CD4-positive, alpha-beta T cell (primary cell): ENCODE measurements at regions not wholly inside any gene's neighbourhood (a gene's known extent, or its start where the extent isn't known, plus 50 kb on each side); places are given as distances from the start of the nearest gene placed in this dataset.

Experiments
- ATAC-seq: fragments of 200-7000 bp; cut with Tn5 transposase; one replicate; pipeline ENCODE4 v1.10.0; 2022; ENCODE audit warnings: mild to moderate bottlenecking; ENCODE audit not compliant: poor library complexity
- CTCF ChIA-PET: fragments of 350-600 bp; sonication (Branson Sonifier 250); formaldehyde crosslinking; loops from one replicate; lab custom pipeline; 2021; ENCODE audit warnings: antibody characterized with exemption, inconsistent platforms; lab: Charles Lee
- POLR2A ChIA-PET: fragments of 350-600 bp; sonication (Branson Sonifier 250); formaldehyde crosslinking; loops from one replicate; lab custom pipeline; 2021; ENCODE audit warnings: antibody characterized with exemption, inconsistent platforms; lab: Charles Lee
- DNase-seq, 14 experiments: peaks; one replicate each; pipeline ENCODE4 v3.0.0-alpha.2; 2013 to 2020; ENCODE audit warnings: mixed read lengths in 2 of 14
- H3K27ac ChIP-seq, 2 donors: one replicate each; pipeline versions ENCODE4 v1.5.1 to v1.7.0; 2013; ENCODE audit warnings: low read length in 2 of 2, low read depth in 1 of 2, mild to moderate bottlenecking in 1 of 2
- H3K27me3 ChIP-seq, 2 experiments: 1 replicate in 1 of 2; 2 replicates in 1 of 2; pipeline versions ENCODE4 v1.6.1 to v1.7.0; 2013; ENCODE audit warnings: low read length in 2 of 2, control low read depth in 1 of 2, mild to moderate bottlenecking in 1 of 2, moderate library complexity in 1 of 2; ENCODE audit not compliant: insufficient read depth in 2 of 2, control insufficient read depth in 1 of 2
- H3K36me3 ChIP-seq: one replicate; pipeline ENCODE4 v1.6.1; 2013; ENCODE audit warnings: low read length, control low read depth; ENCODE audit not compliant: insufficient read depth
- H3K4me1 ChIP-seq: one replicate; pipeline ENCODE4 v1.6.1; 2013; ENCODE audit warnings: low read length, control low read depth; ENCODE audit not compliant: insufficient read depth
- H3K4me3 ChIP-seq: one replicate; pipeline ENCODE4 v1.5.1; 2013; ENCODE audit warnings: mild to moderate bottlenecking, low read length, moderate library complexity
- H3K9me3 ChIP-seq, 2 experiments: 1 replicate in 1 of 2; 2 replicates in 1 of 2; pipeline versions ENCODE4 v1.6.1 to v1.7.0; 2013; ENCODE audit warnings: low read length in 2 of 2, mild to moderate bottlenecking in 2 of 2, control low read depth in 1 of 2, moderate library complexity in 1 of 2; ENCODE audit not compliant: control insufficient read depth in 1 of 2, insufficient read depth in 1 of 2
- H3K27ac Mint-ChIP-seq: one replicate; pipeline ENCODE4 v1.8.0; 2020; ENCODE audit warnings: mixed read lengths
- H3K27me3 Mint-ChIP-seq: one replicate; pipeline ENCODE4 v1.8.0; 2021; ENCODE audit warnings: mixed read lengths
- H3K36me3 Mint-ChIP-seq: one replicate; pipeline ENCODE4 v1.8.0; 2021; ENCODE audit warnings: low read depth, mixed read lengths
- H3K4me1 Mint-ChIP-seq: one replicate; pipeline ENCODE4 v1.8.0; 2021; ENCODE audit warnings: low read depth, mixed read lengths
- H3K4me3 Mint-ChIP-seq: one replicate; pipeline ENCODE4 v1.8.0; 2020; ENCODE audit warnings: mild to moderate bottlenecking, mixed read lengths
- H3K9me3 Mint-ChIP-seq: one replicate; pipeline ENCODE4 v1.8.0; 2020; ENCODE audit warnings: mixed read lengths
- intact Hi-C, 2 experiments: fragments of 100-400 bp; cut with DNase I in 1 of 2; cut with micrococcal nuclease in 1 of 2; formaldehyde crosslinking; loops; one replicate each; pipeline versions ENCODE4 v1.15.1 to v1.9.0; 2023 to 2025; cut with DNase I, micrococcal nuclease
- TF ChIP-seq, protein P1 (sequence below): fragments of 200-600 bp; IDR thresholded peaks from one replicate; pipeline ENCODE4 v1.8.0; 2022; ENCODE audit warnings: antibody characterized with exemption, mild to moderate bottlenecking

- CTCF ChIA-PET, result no interaction called here
- TF ChIP-seq, protein P1, sequence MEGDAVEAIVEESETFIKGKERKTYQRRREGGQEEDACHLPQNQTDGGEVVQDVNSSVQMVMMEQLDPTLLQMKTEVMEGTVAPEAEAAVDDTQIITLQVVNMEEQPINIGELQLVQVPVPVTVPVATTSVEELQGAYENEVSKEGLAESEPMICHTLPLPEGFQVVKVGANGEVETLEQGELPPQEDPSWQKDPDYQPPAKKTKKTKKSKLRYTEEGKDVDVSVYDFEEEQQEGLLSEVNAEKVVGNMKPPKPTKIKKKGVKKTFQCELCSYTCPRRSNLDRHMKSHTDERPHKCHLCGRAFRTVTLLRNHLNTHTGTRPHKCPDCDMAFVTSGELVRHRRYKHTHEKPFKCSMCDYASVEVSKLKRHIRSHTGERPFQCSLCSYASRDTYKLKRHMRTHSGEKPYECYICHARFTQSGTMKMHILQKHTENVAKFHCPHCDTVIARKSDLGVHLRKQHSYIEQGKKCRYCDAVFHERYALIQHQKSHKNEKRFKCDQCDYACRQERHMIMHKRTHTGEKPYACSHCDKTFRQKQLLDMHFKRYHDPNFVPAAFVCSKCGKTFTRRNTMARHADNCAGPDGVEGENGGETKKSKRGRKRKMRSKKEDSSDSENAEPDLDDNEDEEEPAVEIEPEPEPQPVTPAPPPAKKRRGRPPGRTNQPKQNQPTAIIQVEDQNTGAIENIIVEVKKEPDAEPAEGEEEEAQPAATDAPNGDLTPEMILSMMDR, result no peak
These were observed 272.4 kb downstream of the SKAP2 start for GRCh38 chr7:26592011-26592410.

GRCh38 chr7:26593393-26593792 lies 271.0 kb downstream of the SKAP2 start:
- Mint-ChIP-seq H3K27me3 (peaks cover 6% of the 10 kb centered on the region), H3K9me3 (no peaks in the 10 kb centered on the region), H3K4me3 (no peak overlapping the region), H3K36me3 (no peaks in the 10 kb centered on the region), H3K4me1 (no peaks in the 10 kb centered on the region), H3K27ac (no peak overlapping the region)
- no peaks in the 10 kb centered on the region for H3K36me3 ChIP-seq
- no peak overlapping the region for H3K27ac ChIP-seq
- no peaks in the 10 kb centered on the region for H3K9me3 ChIP-seq
- CTCF ChIA-PET, result interaction anchor here (0.6 kb wide), 1 partner anchor 10 kb away, joined by 3 read pairs; no protein-coding TSS in a partner anchor
- TF ChIP-seq, protein P1, result no peak
- intact Hi-C loops, result no loop called here
- ATAC-seq (no peak), DNase-seq (no peak)
- POLR2A ChIA-PET, result no interaction called here
- H3K4me1 ChIP-seq, result no peaks in the 10 kb centered on the region
- H3K4me3 ChIP-seq, result no peak overlapping the region
- H3K27me3 ChIP-seq, result peaks cover 0 to 6% of the 10 kb centered on the region in 2 experiments

More at GRCh38 chr7:26592011-26592410, 272.4 kb downstream of the SKAP2 start:
- H3K4me3 ChIP-seq, result no peak overlapping the region
- H3K27me3 ChIP-seq, result peaks cover 3 to 13% of the 10 kb centered on the region in 2 experiments
- ATAC-seq (no peak), DNase-seq (no peak)
- no peaks in the 10 kb centered on the region for H3K36me3 ChIP-seq
- H3K4me3 Mint-ChIP-seq, result no peak overlapping the region
- intact Hi-C loops, result no loop called here
- H3K4me1 ChIP-seq, result no peaks in the 10 kb centered on the region
- no peaks in the 10 kb centered on the region for H3K36me3 Mint-ChIP-seq
- no peaks in the 10 kb centered on the region for H3K9me3 Mint-ChIP-seq
- POLR2A ChIA-PET, result no interaction called here
- H3K4me1 Mint-ChIP-seq, result no peaks in the 10 kb centered on the region
- H3K27ac ChIP-seq, result no peak overlapping the region
- H3K9me3 ChIP-seq, result no peaks in the 10 kb centered on the region
- no peak overlapping the region for H3K27ac Mint-ChIP-seq
- H3K27me3 Mint-ChIP-seq, result peaks cover 9% of the 10 kb centered on the region

GRCh38 chr7:26593896-26594295 lies 270.5 kb downstream of the SKAP2 start:
- H3K4me1 ChIP-seq, result no peaks in the 10 kb centered on the region
- no peak overlapping the region for H3K4me3 ChIP-seq
- ChIA-PET CTCF (no interaction called here), POLR2A (no interaction called here)
- Mint-ChIP-seq H3K4me3 (no peak overlapping the region), H3K36me3 (no peaks in the 10 kb centered on the region), H3K27me3 (peaks cover 4% of the 10 kb centered on the region), H3K9me3 (no peaks in the 10 kb centered on the region), H3K27ac (no peak overlapping the region), H3K4me1 (no peaks in the 10 kb centered on the region)
- H3K27ac ChIP-seq, result no peak overlapping the region
- no peak for DNase-seq
- TF ChIP-seq, protein P1, result no peak
- intact Hi-C loops, result no loop called here
- no peak for ATAC-seq
- no peaks in the 10 kb centered on the region for H3K36me3 ChIP-seq
- peaks cover 0 to 6% of the 10 kb centered on the region in 2 experiments for H3K27me3 ChIP-seq
- H3K9me3 ChIP-seq, result no peaks in the 10 kb centered on the region
